Activated B cell treated with CpG ODN at 0.5 μM for 24 hours (primary cell): ENCODE measurements at regions not wholly inside any gene's neighbourhood (a gene's known extent, or its start where the extent isn't known, plus 50 kb on each side); places are given as distances from the start of the nearest gene placed in this dataset.

Experiments used
- ATAC-seq: fragments of 200-7000 bp; cut with Tn5 transposase; one replicate; pipeline ENCODE4 v1.10.0; 2021; ENCODE audit warnings: low read depth, mild to moderate bottlenecking, moderate library complexity
- CTCF ChIA-PET: fragments of 350-600 bp; sonication (Branson Sonifier 250); formaldehyde crosslinking; loops from one replicate; lab custom pipeline; 2021; ENCODE audit warnings: antibody characterized with exemption; lab: Charles Lee
- POLR2A ChIA-PET: fragments of 350-600 bp; sonication (Branson Sonifier 250); formaldehyde crosslinking; loops from one replicate; lab custom pipeline; 2021; ENCODE audit warnings: antibody characterized with exemption; lab: Charles Lee
- DNase-seq: peaks from one replicate; pipeline ENCODE4 v3.0.0; 2022
- H3K27ac Mint-ChIP-seq: one replicate; pipeline ENCODE4 v1.8.0; 2020; ENCODE audit warnings: mixed read lengths
- H3K27me3 Mint-ChIP-seq: one replicate; pipeline ENCODE4 v1.8.0; 2021; ENCODE audit warnings: mixed read lengths
- H3K36me3 Mint-ChIP-seq: one replicate; pipeline ENCODE4 v1.8.0; 2021; ENCODE audit warnings: low read depth, mixed read lengths
- H3K4me1 Mint-ChIP-seq: one replicate; pipeline ENCODE4 v1.8.0; 2021; ENCODE audit warnings: mixed read lengths
- H3K4me3 Mint-ChIP-seq: one replicate; pipeline ENCODE4 v1.8.0; 2020; ENCODE audit warnings: mild to moderate bottlenecking, mixed read lengths
- H3K9me3 Mint-ChIP-seq: one replicate; pipeline ENCODE4 v1.8.0; 2020; ENCODE audit warnings: mixed read lengths
- intact Hi-C: fragments of 100-400 bp; cut with micrococcal nuclease; formaldehyde crosslinking; loops from one replicate; pipeline ENCODE4 v1.15.1; 2024
- TF ChIP-seq, protein P1 (sequence below): fragments of 200-600 bp; IDR thresholded peaks from one replicate; pipeline ENCODE4 v1.8.0; 2022; ENCODE audit warnings: antibody characterized with exemption, mild to moderate bottlenecking

- ChIA-PET CTCF (no interaction called here), POLR2A (no interaction called here)
- no peaks in the 10 kb centered on the region for H3K9me3 Mint-ChIP-seq
- H3K36me3 Mint-ChIP-seq, result no peaks in the 10 kb centered on the region
- TF ChIP-seq, protein P1, sequence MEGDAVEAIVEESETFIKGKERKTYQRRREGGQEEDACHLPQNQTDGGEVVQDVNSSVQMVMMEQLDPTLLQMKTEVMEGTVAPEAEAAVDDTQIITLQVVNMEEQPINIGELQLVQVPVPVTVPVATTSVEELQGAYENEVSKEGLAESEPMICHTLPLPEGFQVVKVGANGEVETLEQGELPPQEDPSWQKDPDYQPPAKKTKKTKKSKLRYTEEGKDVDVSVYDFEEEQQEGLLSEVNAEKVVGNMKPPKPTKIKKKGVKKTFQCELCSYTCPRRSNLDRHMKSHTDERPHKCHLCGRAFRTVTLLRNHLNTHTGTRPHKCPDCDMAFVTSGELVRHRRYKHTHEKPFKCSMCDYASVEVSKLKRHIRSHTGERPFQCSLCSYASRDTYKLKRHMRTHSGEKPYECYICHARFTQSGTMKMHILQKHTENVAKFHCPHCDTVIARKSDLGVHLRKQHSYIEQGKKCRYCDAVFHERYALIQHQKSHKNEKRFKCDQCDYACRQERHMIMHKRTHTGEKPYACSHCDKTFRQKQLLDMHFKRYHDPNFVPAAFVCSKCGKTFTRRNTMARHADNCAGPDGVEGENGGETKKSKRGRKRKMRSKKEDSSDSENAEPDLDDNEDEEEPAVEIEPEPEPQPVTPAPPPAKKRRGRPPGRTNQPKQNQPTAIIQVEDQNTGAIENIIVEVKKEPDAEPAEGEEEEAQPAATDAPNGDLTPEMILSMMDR, result no peak
- H3K4me3 Mint-ChIP-seq, result no peak overlapping the region
- peaks cover 2% of the 10 kb centered on the region for H3K27me3 Mint-ChIP-seq
- ATAC-seq (no peak), DNase-seq (no peak)
- no peaks in the 10 kb centered on the region for H3K4me1 Mint-ChIP-seq
- intact Hi-C loops, result no loop called here
- no peak overlapping the region for H3K27ac Mint-ChIP-seq
Measured at GRCh38 chr16:49057391-49057790, 224.2 kb downstream of the CBLN1 start.

GRCh38 chr16:49056546-49056945 is 225.1 kb downstream of the CBLN1 start:
- intact Hi-C loops, result no loop called here
- Mint-ChIP-seq H3K4me1 (no peaks in the 10 kb centered on the region), H3K36me3 (no peaks in the 10 kb centered on the region), H3K27me3 (peaks cover 2% of the 10 kb centered on the region), H3K4me3 (no peak overlapping the region), H3K27ac (no peak overlapping the region), H3K9me3 (no peaks in the 10 kb centered on the region)
- DNase-seq (no peak), ATAC-seq (no peak)
- TF ChIP-seq, protein P1, result no peak
- POLR2A ChIA-PET, result no interaction called here
- CTCF ChIA-PET, result no interaction called here

GRCh38 chr16:49055824-49056545 is 225.7 kb downstream of the CBLN1 start:
- Mint-ChIP-seq H3K9me3 (no peaks in the 10 kb centered on the region), H3K4me3 (no peak overlapping the region), H3K4me1 (no peaks in the 10 kb centered on the region), H3K36me3 (no peaks in the 10 kb centered on the region), H3K27me3 (peaks cover 2% of the 10 kb centered on the region), H3K27ac (no peak overlapping the region)
- ATAC-seq, result no peak
- POLR2A ChIA-PET, result no interaction called here
- intact Hi-C loops, result no loop called here
- TF ChIP-seq, protein P1, result no peak
- CTCF ChIA-PET, result no interaction called here
- DNase-seq, result no peak

GRCh38 chr16:49055291-49055690 is 226.3 kb downstream of the CBLN1 start:
- DNase-seq (no peak), ATAC-seq (no peak)
- Mint-ChIP-seq H3K27me3 (peaks cover 2% of the 10 kb centered on the region), H3K4me3 (no peak overlapping the region), H3K27ac (no peak overlapping the region), H3K4me1 (no peaks in the 10 kb centered on the region), H3K9me3 (no peaks in the 10 kb centered on the region), H3K36me3 (no peaks in the 10 kb centered on the region)
- intact Hi-C loops, result no loop called here
- TF ChIP-seq, protein P1, result no peak
- CTCF ChIA-PET, result no interaction called here
- POLR2A ChIA-PET, result no interaction called here

GRCh38 chr16:49054606-49055005 is 227.0 kb downstream of the CBLN1 start:
- Mint-ChIP-seq H3K27ac (no peak overlapping the region), H3K36me3 (no peaks in the 10 kb centered on the region), H3K4me3 (no peak overlapping the region), H3K27me3 (peaks cover 2% of the 10 kb centered on the region), H3K9me3 (no peaks in the 10 kb centered on the region), H3K4me1 (no peaks in the 10 kb centered on the region)
- TF ChIP-seq, protein P1, result no peak
- ChIA-PET POLR2A (no interaction called here), CTCF (no interaction called here)
- intact Hi-C loops, result no loop called here
- ATAC-seq (no peak), DNase-seq (no peak)
